GM18520 (cell line): ENCODE measurements at regions not wholly inside any gene's neighbourhood (a gene's known extent, or its start where the extent isn't known, plus 50 kb on each side); places are given as distances from the start of the nearest gene placed in this dataset.
"Not testable (repeated sequence)": the region's sequence is repeated elsewhere in the genome, so short reads cannot be mapped to it uniquely, and the experiment has no call there.

Source experiments
- ATAC-seq: cut with Tn5 transposase; IDR thresholded peaks from one replicate; pipeline ENCODE4 v1.9.1; 2021; ENCODE audit not compliant: unreplicated experiment

DNA sequence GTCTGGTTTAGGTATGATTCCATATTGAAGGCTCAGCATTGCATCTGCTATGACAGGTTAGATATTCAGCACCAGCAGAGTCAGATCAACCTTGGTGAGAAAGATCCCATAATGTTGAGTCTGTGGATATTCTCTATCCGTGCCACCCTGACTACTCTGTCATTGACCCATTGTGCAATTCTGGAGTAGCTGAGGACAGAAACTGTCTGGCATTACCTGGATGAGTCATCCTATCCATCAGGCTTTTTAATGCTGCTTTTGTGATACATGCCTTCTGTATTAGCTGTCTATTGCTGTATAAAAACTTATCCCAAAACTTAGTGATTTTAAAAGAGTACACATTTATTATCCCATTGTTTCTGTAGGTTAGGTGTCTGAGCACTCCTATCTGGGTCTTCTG lies 189.1 kb upstream of the FAT3 start:
- no peak for ATAC-seq

DNA sequence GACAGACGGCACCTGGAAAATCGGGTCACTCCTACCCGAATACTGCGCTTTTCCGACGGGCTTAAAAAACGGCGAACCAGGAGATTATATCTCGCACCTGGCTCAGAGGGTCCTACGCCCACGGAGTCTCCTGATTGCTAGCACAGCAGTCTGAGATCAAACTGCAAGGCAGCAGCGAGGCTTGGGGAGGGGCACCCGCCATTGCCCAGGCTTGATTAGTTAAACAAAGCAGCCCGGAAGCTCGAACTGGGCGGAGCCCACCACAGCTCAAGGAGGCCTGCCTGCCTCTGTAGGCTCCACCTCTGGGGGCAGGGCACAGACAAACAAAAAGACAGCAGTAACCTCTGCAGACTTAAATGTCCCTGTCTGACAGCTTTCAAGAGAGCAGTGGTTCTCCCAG lies 197.5 kb upstream of the FAT3 start:
- not testable (repeated sequence) for ATAC-seq

DNA sequence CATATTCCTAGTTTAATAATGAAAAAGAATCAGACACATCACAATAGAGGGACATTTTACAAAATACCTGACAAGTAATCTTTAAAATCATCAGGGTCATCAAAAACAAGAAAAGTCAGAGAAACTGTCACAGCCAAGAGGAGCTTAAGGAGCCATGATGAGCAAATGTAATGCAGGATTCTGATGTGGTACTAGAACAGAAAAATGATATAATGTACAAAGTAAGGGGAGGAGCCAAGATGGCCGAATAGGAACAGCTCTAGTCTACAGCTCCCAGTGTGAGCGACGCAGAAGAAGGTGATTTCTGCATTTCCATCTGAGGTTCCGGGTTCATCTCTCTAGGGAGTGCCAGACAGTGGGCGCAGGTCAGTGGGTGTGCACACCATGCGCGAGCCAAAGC lies 198.0 kb upstream of the FAT3 start:
- no peak for ATAC-seq

DNA sequence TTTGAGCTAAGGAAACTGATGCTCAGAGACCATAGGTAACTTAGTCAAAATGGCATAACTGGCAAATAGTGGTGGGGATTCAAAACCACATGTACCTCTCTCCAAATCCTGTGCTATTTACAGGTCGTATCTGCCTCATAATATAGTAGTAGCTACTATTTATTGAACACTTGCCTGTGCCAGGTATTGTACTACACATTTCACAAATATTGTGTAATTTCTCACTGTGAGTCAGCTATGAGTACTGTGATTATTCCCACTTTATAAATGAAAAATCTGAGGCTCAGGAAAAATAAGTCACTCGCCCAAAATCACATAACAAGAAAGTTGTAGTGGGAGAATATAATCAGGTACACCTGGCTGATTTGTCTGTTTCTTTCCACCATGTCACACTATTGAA lies 199.8 kb upstream of the FAT3 start:
- no peak for ATAC-seq

DNA sequence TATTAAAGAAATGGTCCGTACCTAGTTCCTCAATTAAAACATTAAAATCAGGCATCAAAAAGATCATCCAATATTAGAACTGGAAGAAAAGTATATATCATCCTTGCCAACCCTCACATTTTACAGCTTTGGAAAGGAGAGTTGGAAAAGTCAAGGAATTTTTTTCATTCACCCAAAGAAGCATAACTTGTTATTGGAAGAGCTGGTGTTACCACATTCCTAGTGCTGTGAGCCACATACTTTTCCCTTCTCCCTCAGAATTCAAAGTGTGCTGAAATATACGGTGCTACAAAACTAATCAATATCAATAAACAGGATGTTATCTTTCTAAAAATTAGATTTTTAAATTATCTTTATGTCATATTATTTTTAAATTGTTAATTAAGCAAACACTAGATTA lies 202.1 kb upstream of the FAT3 start:
- ATAC-seq: no peak

DNA sequence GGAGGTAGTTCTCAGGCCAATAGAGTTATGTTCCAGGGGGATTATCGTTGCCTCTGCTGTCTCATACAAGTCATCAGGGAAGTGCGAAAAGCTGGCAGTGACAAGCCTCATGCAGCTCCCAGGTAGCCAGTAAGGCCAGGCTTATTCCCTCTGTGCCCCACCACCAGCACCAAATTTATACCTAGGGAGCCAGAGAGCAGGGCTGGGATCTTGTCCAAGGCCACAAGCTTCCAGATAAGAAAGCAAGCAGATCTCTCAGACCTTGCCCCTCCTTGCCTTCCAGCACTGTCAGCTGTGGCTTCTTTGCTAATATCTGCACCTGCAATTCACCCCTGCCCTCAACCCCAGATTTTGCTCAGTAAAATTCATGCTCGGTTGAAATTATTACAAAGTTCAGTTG lies 206.3 kb upstream of the FAT3 start:
- ATAC-seq: no peak

DNA sequence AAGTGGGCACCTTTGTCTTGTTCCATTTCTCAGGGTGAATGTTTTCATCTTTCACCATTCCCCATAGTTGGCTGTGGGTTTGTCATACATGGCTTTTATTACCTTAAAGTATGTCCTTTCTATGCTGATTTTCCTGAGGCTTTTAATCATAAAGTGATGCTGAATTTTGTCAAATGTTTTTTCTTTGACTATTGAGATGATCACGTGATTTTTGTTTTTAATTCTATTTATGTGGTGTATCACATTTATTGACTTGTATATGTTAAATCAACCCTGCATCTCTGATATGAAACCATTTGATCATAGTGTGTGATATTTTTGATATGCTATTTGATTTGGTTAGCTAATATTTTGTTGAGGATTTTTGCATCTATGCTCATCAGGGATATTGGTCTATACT lies 216.4 kb upstream of the FAT3 start:
- ATAC-seq: no peak

DNA sequence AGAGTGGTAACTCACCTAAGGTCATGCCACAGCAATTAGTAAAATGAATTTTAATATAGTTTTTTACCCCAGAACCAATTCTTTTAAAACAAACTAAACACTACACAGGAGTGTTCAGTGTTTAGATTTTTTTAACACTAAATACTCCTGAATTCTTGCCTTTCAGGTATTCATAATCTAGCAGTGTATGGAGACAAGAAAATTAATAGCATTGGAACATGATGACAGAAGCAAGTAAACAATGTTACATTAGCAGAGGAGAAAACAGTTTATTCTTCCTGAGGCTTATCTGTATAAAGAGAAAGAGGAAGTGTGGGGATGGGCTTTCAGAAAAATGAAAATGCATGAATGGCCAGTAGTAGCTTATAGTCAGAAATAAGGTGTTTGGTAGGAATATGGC lies 222.1 kb upstream of the FAT3 start:
- ATAC-seq: no peak

DNA sequence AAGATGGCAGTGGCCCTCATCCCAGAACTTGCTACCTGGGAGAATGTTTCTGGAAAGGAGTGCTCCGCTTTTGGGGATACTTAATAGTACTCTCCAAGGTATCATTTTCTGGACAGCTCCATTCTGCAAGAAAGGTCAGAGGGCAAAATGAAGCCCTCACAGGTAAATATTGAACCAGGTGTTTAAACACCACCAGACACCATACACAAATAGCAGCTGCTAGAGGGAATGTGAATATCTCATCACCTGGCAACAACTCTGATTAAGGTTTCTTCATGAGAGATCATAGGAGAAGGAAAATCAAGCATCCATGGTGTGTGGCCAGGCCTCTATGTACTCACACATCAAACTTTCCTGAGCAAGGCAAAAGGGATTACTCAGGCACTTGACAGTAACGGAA lies 226.1 kb upstream of the FAT3 start:
- no peak for ATAC-seq

DNA sequence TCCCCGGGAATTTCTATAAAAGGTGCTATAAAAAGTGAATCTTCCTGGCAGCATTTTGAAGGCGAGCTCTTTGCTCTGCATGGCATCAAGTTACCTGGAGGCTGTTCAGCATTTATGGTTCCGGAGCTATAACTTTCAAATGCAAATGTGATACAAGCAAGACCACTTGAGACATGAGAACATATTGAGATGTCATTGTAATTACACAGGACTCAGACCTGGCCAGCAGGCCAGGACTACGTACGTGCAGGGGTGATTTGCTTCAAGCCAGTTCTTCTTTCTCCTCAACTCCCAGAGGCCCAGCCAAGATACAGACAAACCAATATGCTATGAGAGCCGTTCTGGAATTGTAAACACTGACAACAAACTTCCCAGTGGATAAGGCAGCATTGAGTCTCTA lies 227.4 kb upstream of the FAT3 start:
- no peak for ATAC-seq

DNA sequence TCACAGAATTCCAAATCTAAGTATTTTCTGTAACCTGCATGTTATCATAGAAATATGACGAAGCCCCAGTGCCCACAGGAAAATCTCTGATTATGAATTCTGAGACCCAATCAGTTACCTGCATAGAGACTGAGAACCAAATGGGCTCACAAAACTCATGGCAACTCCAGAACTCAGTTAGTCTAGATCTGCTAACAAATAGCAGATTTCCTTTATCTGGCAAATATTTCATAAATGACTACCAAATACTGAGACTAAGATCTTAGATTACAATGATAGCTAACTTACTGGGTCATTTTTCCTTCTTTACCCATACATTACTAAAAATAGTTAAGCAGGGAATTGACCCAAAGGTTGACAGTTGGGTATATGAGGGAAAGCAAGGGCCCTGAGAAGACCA lies 228.1 kb upstream of the FAT3 start:
- ATAC-seq: no peak

DNA sequence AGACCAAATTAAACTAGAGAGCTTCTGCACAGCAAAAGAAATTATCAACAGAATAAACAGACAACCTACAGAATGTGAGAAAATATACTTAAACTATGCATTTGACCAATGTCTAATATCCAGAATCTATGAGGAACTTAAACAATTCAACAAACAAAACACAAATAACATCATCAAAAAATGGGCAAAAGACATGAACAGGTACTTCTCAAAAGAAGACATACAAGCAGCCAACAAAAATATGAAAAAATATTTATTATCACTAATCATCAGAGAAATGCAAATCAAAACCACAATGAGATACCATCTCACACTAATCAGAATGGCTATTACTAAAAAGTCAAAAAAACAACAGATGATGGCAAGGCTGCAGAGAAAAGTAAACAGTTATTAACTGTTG lies 236.2 kb upstream of the FAT3 start:
- ATAC-seq: not testable (repeated sequence)

DNA sequence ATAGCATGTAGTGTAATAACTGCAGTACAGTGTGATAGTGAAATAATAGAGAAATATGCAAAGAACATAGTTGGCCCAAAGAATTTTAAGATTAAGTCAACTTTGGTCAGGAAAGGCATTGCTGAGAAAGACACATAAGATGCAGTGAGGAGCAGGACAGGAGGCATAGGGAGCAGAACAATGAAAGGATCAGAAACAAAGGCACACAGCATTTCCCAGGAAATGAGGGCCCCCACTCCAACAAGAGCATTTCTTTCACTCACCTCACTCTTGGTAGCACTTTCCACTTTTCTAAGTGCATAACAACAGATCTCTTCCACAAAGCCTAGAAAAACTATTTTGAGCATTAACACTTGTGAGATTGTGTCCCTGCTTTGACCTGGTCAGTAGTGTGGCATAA lies 238.4 kb upstream of the FAT3 start:
- no peak for ATAC-seq

DNA sequence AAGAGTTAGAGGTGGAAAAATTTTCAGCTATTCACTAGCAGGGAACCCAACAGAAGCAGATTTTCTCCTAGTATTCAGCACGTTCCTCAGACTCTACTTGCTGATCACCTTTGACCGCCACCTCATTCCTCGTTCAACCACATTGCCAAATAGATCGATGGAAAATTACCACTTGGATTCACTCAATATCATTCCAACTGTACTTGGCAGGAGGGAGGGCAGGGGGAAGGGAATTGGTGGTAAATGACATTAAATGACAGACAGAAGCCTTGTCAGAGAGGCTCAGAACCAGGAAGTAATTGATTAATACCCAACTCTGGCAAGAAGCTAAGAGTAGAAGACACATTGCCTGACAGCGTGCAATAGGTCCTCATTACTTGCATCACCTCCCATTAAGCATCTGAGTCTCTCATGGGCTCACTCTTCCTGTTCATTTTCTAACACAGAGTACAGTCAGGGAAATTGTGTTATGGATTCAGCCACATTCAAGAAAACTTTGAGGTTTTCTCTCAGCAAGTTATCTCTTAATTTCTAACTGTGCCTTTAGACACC lies 240.5 kb upstream of the FAT3 start:
- no peak for ATAC-seq

DNA sequence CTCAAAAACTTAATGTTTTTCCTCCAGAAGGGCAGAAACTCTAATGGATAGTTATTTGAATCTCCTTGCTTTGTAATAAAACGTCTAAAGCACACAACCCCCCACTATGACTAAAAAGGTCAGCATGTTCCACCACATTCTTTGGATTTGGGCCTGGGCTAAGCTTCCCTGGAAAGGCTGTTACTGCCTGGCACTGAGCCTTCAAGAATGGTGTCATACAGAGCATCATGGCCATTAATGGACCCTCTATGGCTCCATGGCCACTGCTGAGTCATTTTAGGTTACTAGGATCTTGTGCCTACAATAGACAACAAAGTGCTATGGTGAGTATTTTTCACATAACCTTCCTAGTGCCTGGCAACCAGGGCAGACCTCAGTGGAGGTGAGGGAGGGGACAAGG lies 242.6 kb upstream of the FAT3 start:
- ATAC-seq: no peak

DNA sequence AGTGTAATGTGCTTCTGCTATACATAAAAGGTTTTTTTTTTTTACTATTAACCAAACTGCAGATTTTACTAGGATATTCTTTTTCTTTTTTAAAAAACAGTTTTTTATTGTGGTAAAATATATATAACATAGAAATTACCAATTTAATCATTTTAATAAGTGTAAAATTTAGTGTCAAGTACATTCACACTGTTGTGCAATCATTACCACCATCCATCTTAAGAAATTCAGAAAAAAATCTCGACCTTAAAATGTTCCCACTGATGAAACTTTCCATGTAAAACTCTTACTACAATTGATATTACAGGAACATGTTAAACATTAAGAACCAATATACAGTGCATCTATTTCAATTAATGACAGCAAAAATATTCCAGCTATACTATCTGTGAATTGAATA lies 244.8 kb upstream of the FAT3 start:
- no peak for ATAC-seq

DNA sequence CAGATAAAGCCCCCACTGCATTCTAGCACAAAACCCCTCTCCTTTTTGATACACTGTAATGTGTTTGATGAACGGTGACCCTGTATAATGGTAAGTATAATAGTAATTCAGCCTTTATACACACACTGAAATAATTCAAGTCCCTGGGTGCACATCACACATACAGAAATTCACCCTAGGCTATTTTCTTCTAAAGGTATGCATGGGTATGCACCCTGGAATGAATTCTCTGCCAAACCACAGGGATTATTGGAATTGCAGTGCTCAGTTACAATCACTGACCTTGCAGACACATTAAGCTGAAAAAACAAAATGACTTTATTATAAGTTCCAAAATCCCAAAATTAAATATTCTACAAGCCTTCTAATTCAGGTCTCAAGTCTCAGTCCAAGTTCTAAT lies 245.9 kb upstream of the FAT3 start:
- no peak for ATAC-seq

DNA sequence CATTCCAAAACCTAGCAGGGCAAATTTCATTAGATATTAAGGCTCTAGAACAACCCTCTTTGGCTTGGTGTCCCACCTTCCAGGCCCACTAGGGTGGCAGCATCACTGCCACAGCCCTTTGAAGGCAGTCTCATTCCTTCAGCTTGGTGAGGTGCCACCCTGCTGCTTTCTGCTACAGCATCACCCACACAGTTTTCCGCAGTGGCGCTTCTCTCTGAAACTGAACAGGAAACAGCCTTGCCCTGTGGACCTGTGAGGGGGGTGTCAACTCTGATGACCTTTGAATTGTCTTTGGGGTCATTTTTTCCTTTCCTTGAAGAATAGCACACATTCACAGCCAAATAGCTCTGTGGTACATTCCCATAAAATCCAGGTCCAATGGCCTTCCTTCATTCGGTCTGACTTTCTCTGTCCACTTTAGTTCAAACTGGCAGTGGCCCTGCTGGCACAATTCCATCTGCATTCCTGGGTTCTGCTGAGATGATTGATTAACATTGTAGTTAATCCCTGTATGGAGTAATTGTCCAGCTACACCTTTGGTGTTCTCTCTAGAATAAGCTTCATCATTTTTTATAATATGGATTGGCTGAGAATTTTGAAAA lies 251.9 kb upstream of the FAT3 start:
- no peak for ATAC-seq

DNA sequence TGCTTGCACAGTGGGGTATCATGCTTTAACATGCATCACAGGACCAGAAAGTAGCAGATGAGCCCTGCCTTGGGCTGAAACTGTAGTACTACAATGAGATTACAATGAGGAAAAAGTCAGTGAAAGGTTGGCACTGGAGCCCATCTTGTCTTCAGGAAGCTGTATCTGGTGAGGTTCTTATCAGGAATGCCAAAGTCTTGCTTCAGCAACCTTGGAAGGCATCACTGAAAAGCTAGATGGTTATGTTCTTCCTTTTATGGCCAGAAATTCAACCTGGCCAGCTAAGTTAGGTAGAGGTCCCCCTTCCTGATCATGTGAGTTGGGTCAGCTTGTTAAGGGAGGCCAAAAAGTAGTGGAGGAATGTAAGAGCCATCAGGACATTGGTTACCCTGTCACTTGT lies 254.0 kb upstream of the FAT3 start:
- ATAC-seq: no peak

DNA sequence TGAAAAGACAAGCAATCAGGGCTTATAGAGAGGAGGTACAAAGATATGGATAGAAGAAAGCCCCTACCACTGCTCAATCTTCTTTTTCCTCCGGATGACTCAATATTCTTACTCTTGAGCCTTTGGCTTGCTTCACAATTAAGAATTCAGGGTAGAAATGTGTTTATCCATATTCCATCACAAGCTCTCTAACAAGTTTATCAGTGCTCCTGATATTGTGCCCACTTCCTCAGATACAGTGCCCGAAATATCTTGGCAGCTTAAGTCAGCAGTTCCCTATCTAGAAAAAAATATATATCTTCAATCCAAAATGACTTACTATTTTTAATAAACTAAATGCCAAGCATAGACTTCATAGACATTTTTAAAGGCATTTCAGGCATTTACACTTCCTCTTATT lies 255.1 kb upstream of the FAT3 start:
- no peak for ATAC-seq

DNA sequence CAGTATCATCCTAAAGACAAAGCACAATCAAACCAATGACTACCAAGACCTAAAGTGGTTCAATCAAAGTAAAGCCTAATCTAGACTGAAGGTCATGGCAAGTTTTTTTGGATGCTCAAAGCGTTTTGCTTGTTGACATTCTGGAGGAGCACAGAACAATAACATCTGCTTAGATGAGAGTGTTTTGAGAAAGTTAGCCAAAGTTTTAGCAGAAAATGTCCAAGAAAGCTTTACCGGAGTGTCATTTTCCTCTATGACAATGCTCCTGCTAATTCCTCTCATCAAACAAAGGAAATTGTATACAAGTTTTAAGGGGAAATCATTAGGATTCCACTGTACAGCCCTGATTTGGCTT lies 256.9 kb upstream of the FAT3 start:
- ATAC-seq: no peak

DNA sequence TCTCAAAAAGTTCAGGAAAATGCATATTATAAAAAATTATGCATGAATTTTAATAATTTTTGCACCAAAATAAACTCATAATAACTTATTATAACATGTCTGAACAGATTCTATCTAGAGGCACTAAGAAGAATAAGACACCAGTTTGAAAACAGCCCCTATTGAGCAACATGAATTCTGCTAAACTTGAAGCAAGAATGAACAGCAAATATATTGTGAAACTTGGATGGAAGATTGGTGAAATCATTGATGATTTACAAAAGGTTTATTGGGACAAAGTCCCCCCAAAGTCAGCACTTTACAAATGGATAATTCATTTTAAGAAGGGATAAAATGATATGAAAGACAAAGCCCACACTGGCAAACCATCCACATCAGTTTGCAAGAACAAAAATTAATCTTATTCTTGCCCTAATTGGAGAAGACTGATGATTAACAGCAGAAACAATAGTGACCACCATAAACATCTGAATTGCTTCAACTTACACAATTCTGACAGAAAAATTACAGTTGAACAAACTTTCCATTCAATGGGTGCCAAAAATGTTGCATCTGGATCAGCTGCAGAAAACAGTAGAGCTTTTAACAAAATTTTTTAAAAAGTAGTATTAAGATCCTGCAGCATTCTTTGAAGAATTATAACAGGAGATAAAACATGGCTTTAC lies 257.5 kb upstream of the FAT3 start:
- ATAC-seq: no peak

DNA sequence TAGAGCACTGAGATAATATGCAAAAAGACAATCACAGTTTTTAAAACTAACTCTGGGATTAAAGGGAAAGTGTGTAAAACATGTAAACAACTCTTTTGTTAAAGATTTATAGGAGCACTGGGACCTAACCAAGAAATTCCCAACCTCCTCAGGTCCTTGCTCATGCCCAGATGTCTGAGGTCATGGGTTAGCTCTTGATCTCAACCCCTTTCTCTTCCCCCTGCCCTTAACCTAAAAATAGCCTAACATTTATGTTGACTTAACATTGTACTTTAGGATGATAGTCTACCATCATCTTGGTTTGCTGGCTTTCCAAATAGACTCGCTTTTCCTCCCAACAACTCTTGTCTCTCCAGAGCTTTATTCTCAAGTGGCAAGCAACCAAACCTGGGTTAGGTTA lies 258.2 kb upstream of the FAT3 start:
- no peak for ATAC-seq
